GM13977 (cell line): ENCODE measurements at regions not wholly inside any gene's neighbourhood (a gene's known extent, or its start where the extent isn't known, plus 50 kb on each side); places are given as distances from the start of the nearest gene placed in this dataset.

ENCODE experiments used
- DNase-seq: peaks from one replicate; pipeline ENCODE4 v3.0.0; 2012; ENCODE audit warnings: low spot score
- CTCF ChIP-seq: IDR thresholded peaks from 2 replicates; pipeline ENCODE4 v1.5.1; 2012; ENCODE audit warnings: mild to moderate bottlenecking, control low read depth; ENCODE audit not compliant: insufficient read depth; ENCODE audit errors: extremely low read depth, missing control alignments
- in situ Hi-C: fragments of 300-500 bp; cut with MboI; formaldehyde crosslinking; loops from one replicate; pipeline ENCODE4 v1.12.0; 2022; ENCODE audit warnings: low sequenced_read_pairs, low pct_unique_long_range_greater_than_20kb, mixed read lengths, inconsistent platforms; ENCODE audit not compliant: unreplicated experiment

- in situ Hi-C loops, result no loop called here
- TF ChIP-seq CTCF, result no peak
- peak; percentile 55 for DNase-seq
Observed at GRCh38 chr12:93059925-93060665, 131.0 kb upstream of the EEA1 start.

GRCh38 chr12:93060666-93061472 lies 131.8 kb upstream of the EEA1 start:
- peak; percentile 17 for DNase-seq
- in situ Hi-C loops, result no loop called here
- no peak for TF ChIP-seq CTCF

GRCh38 chr12:93061473-93062419 lies 132.7 kb upstream of the EEA1 start:
- no peak for DNase-seq
- in situ Hi-C loops, result no loop called here
- no peak for TF ChIP-seq CTCF

- no peak for DNase-seq
- no peak for TF ChIP-seq CTCF
- in situ Hi-C loops, result no loop called here
Observed at GRCh38 chr12:93065896-93066295, 136.8 kb upstream of the EEA1 start.

GRCh38 chr12:93072340-93072739 lies 143.2 kb upstream of the EEA1 start:
- no peak for DNase-seq
- TF ChIP-seq CTCF, result no peak
- in situ Hi-C loops, result no loop called here

GRCh38 chr12:93073324-93073723 lies 144.2 kb upstream of the EEA1 start:
- in situ Hi-C loops, result no loop called here
- DNase-seq, result no peak
- TF ChIP-seq CTCF, result no peak
